ENCODE measurements at regions not wholly inside any gene's neighbourhood (a gene's known extent, or its start where the extent isn't known, plus 50 kb on each side); places are given as distances from the start of the nearest gene placed in this dataset.

- H3K9ac ChIP-seq (ENCODE audit: low read length): no peak overlapping the region
These were observed 87.7 kb upstream of the KLF13 start for GRCh38 chr15:31238906-31239305.

GRCh38 chr15:31239409-31239808 is 87.2 kb upstream of the KLF13 start:
- Histone ChIP-seq H3K14ac (ENCODE audit: low read length in 2 of 2) (no peak overlapping the region), H2BK12ac (ENCODE audit: low read length in 2 of 2) (no peak overlapping the region), H2BK15ac (ENCODE audit: low read depth, poor library complexity, severe bottlenecking) (no peak overlapping the region), H3K18ac (ENCODE audit: low read depth in 1 of 2, low read length in 2 of 2) (no peak overlapping the region), H2BK120ac (ENCODE audit: low read depth, low read length) (no peak overlapping the region), H3K4me1 (ENCODE audit: control insufficient read depth, insufficient read depth, low read depth, low read length) (peaks cover 14% of the 10 kb centered on the region), H3K79me1 (replicated peaks; ENCODE audit: low read length, poor library complexity, severe bottlenecking) (no peaks in the 10 kb centered on the region), H2BK5ac (ENCODE audit: low read depth, low read length, poor library complexity, severe bottlenecking) (no peak overlapping the region), H2AFZ (ENCODE audit: low read depth, low read length) (no peak overlapping the region), H3K27ac (ENCODE audit: low read length, poor library complexity, severe bottlenecking) (no peak overlapping the region), H3K23ac (ENCODE audit: low read length in 2 of 2) (no peak overlapping the region), H4K8ac (ENCODE audit: low read length) (no peak overlapping the region), H3K27me3 (ENCODE audit: control insufficient read depth in 1 of 2, insufficient read depth in 1 of 2, low read length in 2 of 2) (peaks cover 0 to 1% of the 10 kb centered on the region in 2 experiments), H3K9me3 (ENCODE audit: control insufficient read depth, low read length) (peaks cover 5% of the 10 kb centered on the region), H2AK5ac (ENCODE audit: low read length, severe bottlenecking) (no peak overlapping the region), H3K36me3 (ENCODE audit: control insufficient read depth in 1 of 2, insufficient read depth in 2 of 2, low read depth in 1 of 2, low read length in 2 of 2) (no peaks in the 10 kb centered on the region), H3K4me2 (ENCODE audit: low read length, poor library complexity, severe bottlenecking) (no peak overlapping the region), H3K4ac (ENCODE audit: low read depth in 1 of 2, low read length in 2 of 2) (no peak overlapping the region), H3K4me3 (ENCODE audit: insufficient read depth in 1 of 2, low read depth in 1 of 2, low read length in 2 of 2) (no peak overlapping the region), H4K91ac (ENCODE audit: low read length) (no peak overlapping the region), H3K9ac (ENCODE audit: low read length) (no peak overlapping the region)
- DNase-seq: no peak
- WGBS: 64% methylated on average over 4 of the region's 4 CpGs

More at GRCh38 chr15:31238906-31239305, 87.7 kb upstream of the KLF13 start:
- Histone ChIP-seq H4K91ac (ENCODE audit: low read length) (no peak overlapping the region), H3K23ac (ENCODE audit: low read length in 2 of 2) (no peak overlapping the region), H3K9me3 (ENCODE audit: control insufficient read depth, low read length) (peaks cover 5% of the 10 kb centered on the region), H2BK15ac (ENCODE audit: low read depth, poor library complexity, severe bottlenecking) (no peak overlapping the region), H2AK5ac (ENCODE audit: low read length, severe bottlenecking) (peak overlapping the region; percentile 43), H3K14ac (ENCODE audit: low read length in 2 of 2) (no peak overlapping the region), H4K8ac (ENCODE audit: low read length) (no peak overlapping the region), H2BK12ac (ENCODE audit: low read length in 2 of 2) (no peak overlapping the region), H3K79me1 (replicated peaks; ENCODE audit: low read length, poor library complexity, severe bottlenecking) (no peaks in the 10 kb centered on the region), H2BK5ac (ENCODE audit: low read depth, low read length, poor library complexity, severe bottlenecking) (no peak overlapping the region), H3K4me1 (ENCODE audit: control insufficient read depth, insufficient read depth, low read depth, low read length) (peaks cover 14% of the 10 kb centered on the region), H3K18ac (ENCODE audit: low read depth in 1 of 2, low read length in 2 of 2) (no peak overlapping the region), H3K36me3 (ENCODE audit: control insufficient read depth in 1 of 2, insufficient read depth in 2 of 2, low read depth in 1 of 2, low read length in 2 of 2) (no peaks in the 10 kb centered on the region), H3K4me2 (ENCODE audit: low read length, poor library complexity, severe bottlenecking) (no peak overlapping the region), H2AFZ (ENCODE audit: low read depth, low read length) (no peak overlapping the region), H2BK120ac (ENCODE audit: low read depth, low read length) (no peak overlapping the region), H3K4ac (ENCODE audit: low read depth in 1 of 2, low read length in 2 of 2) (no peak overlapping the region), H3K27me3 (ENCODE audit: control insufficient read depth in 1 of 2, insufficient read depth in 1 of 2, low read length in 2 of 2) (no peaks in the 10 kb centered on the region), H3K27ac (ENCODE audit: low read length, poor library complexity, severe bottlenecking) (no peak overlapping the region), H3K4me3 (ENCODE audit: insufficient read depth in 1 of 2, low read depth in 1 of 2, low read length in 2 of 2) (no peak overlapping the region)
- DNase-seq: no peak
- 51% methylated on average over 1 of the region's 1 CpG for WGBS

- H2BK12ac ChIP-seq (ENCODE audit: low read length in 2 of 2): no peak overlapping the region
- H3K4me1 ChIP-seq (ENCODE audit: control insufficient read depth, insufficient read depth, low read depth, low read length): peaks cover under 1% of the 10 kb centered on the region
- H3K9ac ChIP-seq (ENCODE audit: low read length): no peak overlapping the region
- H2BK120ac ChIP-seq (ENCODE audit: low read depth, low read length): no peak overlapping the region
- H2AFZ ChIP-seq (ENCODE audit: low read depth, low read length): no peak overlapping the region
- H3K36me3 ChIP-seq (ENCODE audit: control insufficient read depth in 1 of 2, insufficient read depth in 2 of 2, low read depth in 1 of 2, low read length in 2 of 2): no peaks in the 10 kb centered on the region
- no peak overlapping the region for H4K8ac ChIP-seq (ENCODE audit: low read length)
- peaks cover 12 to 20% of the 10 kb centered on the region in 2 experiments for H3K27me3 ChIP-seq (ENCODE audit: control insufficient read depth in 1 of 2, insufficient read depth in 1 of 2, low read length in 2 of 2)
- no peak overlapping the region for H2AK5ac ChIP-seq (ENCODE audit: low read length, severe bottlenecking)
- DNase-seq: no peak
- no peak overlapping the region for H3K4me2 ChIP-seq (ENCODE audit: low read length, poor library complexity, severe bottlenecking)
- H2BK15ac ChIP-seq (ENCODE audit: low read depth, poor library complexity, severe bottlenecking): no peak overlapping the region
- no peak overlapping the region for H3K18ac ChIP-seq (ENCODE audit: low read depth in 1 of 2, low read length in 2 of 2)
- H2BK5ac ChIP-seq (ENCODE audit: low read depth, low read length, poor library complexity, severe bottlenecking): no peak overlapping the region
- H3K4me3 ChIP-seq (ENCODE audit: insufficient read depth in 1 of 2, low read depth in 1 of 2, low read length in 2 of 2): no peak overlapping the region
- no peak overlapping the region for H3K23ac ChIP-seq (ENCODE audit: low read length in 2 of 2)
- 80% methylated on average over 8 of the region's 8 CpGs for WGBS
- no peak overlapping the region for H3K27ac ChIP-seq (ENCODE audit: low read length, poor library complexity, severe bottlenecking)
- H3K14ac ChIP-seq (ENCODE audit: low read length in 2 of 2): no peak overlapping the region
- no peaks in the 10 kb centered on the region for H3K79me1 ChIP-seq (replicated peaks; ENCODE audit: low read length, poor library complexity, severe bottlenecking)
- H4K91ac ChIP-seq (ENCODE audit: low read length): no peak overlapping the region
- H3K4ac ChIP-seq (ENCODE audit: low read depth in 1 of 2, low read length in 2 of 2): no peak overlapping the region
- H3K9me3 ChIP-seq (ENCODE audit: control insufficient read depth, low read length): peaks cover 5% of the 10 kb centered on the region
These were observed 84.6 kb upstream of the KLF13 start for GRCh38 chr15:31241888-31242522.

- no peak overlapping the region for H2AFZ ChIP-seq (ENCODE audit: low read depth, low read length)
- peaks cover 18 to 37% of the 10 kb centered on the region in 2 experiments for H3K27me3 ChIP-seq (ENCODE audit: control insufficient read depth in 1 of 2, insufficient read depth in 1 of 2, low read length in 2 of 2)
- H3K4ac ChIP-seq (ENCODE audit: low read depth in 1 of 2, low read length in 2 of 2): no peak overlapping the region
- no peak overlapping the region for H3K4me2 ChIP-seq (ENCODE audit: low read length, poor library complexity, severe bottlenecking)
- no peak overlapping the region for H3K4me3 ChIP-seq (ENCODE audit: insufficient read depth in 1 of 2, low read depth in 1 of 2, low read length in 2 of 2)
- H3K23ac ChIP-seq (ENCODE audit: low read length in 2 of 2): no peak overlapping the region
- H2BK12ac ChIP-seq (ENCODE audit: low read length in 2 of 2): no peak overlapping the region
- H3K36me3 ChIP-seq (ENCODE audit: control insufficient read depth in 1 of 2, insufficient read depth in 2 of 2, low read depth in 1 of 2, low read length in 2 of 2): no peaks in the 10 kb centered on the region
- H3K18ac ChIP-seq (ENCODE audit: low read depth in 1 of 2, low read length in 2 of 2): no peak overlapping the region
- no peaks in the 10 kb centered on the region for H3K79me1 ChIP-seq (replicated peaks; ENCODE audit: low read length, poor library complexity, severe bottlenecking)
- H3K27ac ChIP-seq (ENCODE audit: low read length, poor library complexity, severe bottlenecking): no peak overlapping the region
- H3K4me1 ChIP-seq (ENCODE audit: control insufficient read depth, insufficient read depth, low read depth, low read length): no peaks in the 10 kb centered on the region
- no peak overlapping the region for H2BK15ac ChIP-seq (ENCODE audit: low read depth, poor library complexity, severe bottlenecking)
- no peak overlapping the region for H4K91ac ChIP-seq (ENCODE audit: low read length)
- H2AK5ac ChIP-seq (ENCODE audit: low read length, severe bottlenecking): no peak overlapping the region
- H2BK5ac ChIP-seq (ENCODE audit: low read depth, low read length, poor library complexity, severe bottlenecking): no peak overlapping the region
- peaks cover 5% of the 10 kb centered on the region for H3K9me3 ChIP-seq (ENCODE audit: control insufficient read depth, low read length)
- no peak overlapping the region for H4K8ac ChIP-seq (ENCODE audit: low read length)
- no peak overlapping the region for H3K14ac ChIP-seq (ENCODE audit: low read length in 2 of 2)
- 60% methylated on average over 1 of the region's 3 CpGs for WGBS
- no peak for DNase-seq
- no peak overlapping the region for H2BK120ac ChIP-seq (ENCODE audit: low read depth, low read length)
- no peak overlapping the region for H3K9ac ChIP-seq (ENCODE audit: low read length)
These were observed 82.7 kb upstream of the KLF13 start for GRCh38 chr15:31243895-31244294.

Measured in mesenchymal stem cell (in vitro differentiated cells and primary cell).